ENCODE measurements at regions not wholly inside any gene's neighbourhood (a gene's known extent, or its start where the extent isn't known, plus 50 kb on each side); places are given as distances from the start of the nearest gene placed in this dataset.
A peak's percentile ranks its signal among the peaks of the same experiment; 100 is the strongest.
"Not testable (repeated sequence)": the region's sequence is repeated elsewhere in the genome, so short reads cannot be mapped to it uniquely, and the experiment has no call there.

DNA sequence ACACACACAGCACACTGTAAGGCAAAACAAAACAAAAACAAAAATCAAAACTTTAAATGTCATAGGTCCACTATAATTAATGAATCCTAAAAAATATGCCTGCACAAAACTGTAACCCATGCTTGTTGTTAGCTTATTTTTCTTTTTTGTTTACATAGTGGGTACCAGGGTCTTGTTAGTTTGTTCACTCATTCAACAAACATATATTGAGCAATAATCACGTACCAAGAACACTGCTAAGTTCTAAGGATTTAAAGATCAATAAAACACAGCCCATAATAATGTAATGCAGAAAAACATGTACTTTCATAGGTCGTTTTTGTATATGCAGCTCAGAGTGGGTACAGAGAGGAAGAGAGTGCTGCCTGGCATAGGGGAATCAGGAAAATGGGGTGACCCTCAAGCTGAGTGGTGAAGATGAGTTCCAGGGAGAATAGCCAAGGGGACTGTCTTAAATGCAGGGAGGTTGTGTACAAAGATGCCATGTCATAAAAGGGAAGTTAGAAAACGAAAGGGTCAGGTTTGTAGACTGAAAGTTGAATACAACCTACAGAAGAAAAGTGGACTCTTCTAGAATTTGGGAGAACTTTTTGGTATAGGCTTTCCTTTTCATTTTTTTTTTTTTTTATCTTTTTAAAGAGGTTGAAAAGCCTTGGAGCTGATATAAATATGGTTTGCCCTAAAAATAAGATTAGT, 113.3 kb upstream of the TBX18 start:
- no peak for TF ChIP-seq POLR2A (IDR thresholded peaks at IDR 0.05; ENCODE audit: low read depth, low read length)
- no peak for FAIRE-seq
- no peak for DNase-seq (ENCODE audit: insufficient read length, low spot score)

DNA sequence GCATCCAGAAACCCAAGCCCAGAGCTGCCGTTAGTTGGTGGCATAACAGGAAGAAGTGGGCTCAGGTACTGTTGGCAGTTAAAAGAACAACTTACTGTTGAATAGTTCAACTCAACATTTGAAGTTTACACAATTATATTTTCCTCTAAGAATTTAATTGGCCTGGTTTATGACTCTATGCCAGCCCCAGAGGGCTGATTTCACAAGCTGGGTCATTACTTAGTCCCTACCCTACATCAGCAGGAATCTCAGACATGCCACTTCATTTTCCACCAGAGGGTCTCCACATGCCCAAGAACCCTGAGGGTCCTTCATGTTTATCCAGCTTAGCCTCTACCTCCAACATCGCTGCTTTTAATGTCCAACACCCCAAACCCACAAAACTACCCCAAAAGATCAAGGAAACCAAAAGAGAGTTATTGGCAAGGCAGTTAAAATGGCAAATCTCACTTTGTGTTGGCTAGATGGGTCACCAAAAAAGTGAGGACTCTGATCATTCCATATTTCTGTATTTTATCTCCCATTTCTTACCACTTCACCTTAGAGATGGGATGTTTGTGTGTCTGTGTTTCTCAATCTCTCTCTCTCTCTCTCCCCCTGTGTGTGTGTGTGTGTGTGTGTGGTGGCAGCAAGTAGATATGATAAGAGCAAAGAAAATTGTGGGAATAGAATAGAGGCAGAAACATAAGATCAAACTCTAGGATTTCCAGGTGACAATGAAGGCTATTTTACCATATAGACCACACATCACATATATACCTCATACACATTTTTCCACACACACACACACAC, 112.5 kb upstream of the TBX18 start:
- DNase-seq (ENCODE audit: insufficient read length, low spot score) (no peak), FAIRE-seq (no peak)
- no peak for TF ChIP-seq POLR2A (IDR thresholded peaks at IDR 0.05; ENCODE audit: low read depth, low read length)

DNA sequence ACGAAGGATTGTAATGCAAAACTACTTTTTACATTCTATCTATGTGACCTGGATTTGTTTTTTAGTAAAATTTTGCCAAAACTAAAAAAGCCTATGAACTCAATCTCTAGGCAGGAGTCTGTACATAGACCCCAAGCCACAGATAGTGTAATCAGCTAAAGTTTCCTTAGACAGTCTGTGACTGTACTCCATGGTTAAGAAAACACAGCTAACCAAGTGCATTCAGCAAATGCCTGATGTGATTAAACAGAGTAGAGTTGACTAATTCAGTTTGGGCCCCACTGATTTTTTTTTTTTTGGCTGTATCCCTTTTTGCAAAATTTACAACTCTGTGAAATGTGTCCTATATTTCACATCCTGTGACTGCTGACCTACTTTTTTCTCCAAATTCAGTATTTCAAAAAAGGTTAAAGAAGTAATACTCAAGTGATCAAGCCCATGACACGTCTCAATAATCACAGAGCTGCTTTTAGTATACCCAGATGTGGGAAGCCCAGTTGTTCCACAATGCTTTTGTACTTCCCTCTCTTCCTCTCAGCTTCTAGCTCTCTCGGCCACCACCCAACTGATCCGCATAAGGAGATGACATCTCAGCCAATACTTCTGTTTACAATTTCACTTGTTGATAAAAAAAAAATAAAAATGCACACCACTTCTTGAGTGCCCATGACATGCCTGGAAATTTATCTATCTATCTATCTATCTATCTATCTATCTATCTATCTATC, 108.8 kb upstream of the TBX18 start:
- DNase-seq (ENCODE audit: insufficient read length, low spot score) (no peak), FAIRE-seq (no peak)
- no peak for TF ChIP-seq POLR2A (IDR thresholded peaks at IDR 0.05; ENCODE audit: low read depth, low read length)

- FAIRE-seq = peak; percentile 84
- no peak for TF ChIP-seq POLR2A (IDR thresholded peaks at IDR 0.05; ENCODE audit: low read depth, low read length)
- no peak for DNase-seq (ENCODE audit: insufficient read length, low spot score)
These were observed 107.5 kb upstream of the TBX18 start for GRCh38 chr6:84871925-84872324.

DNA sequence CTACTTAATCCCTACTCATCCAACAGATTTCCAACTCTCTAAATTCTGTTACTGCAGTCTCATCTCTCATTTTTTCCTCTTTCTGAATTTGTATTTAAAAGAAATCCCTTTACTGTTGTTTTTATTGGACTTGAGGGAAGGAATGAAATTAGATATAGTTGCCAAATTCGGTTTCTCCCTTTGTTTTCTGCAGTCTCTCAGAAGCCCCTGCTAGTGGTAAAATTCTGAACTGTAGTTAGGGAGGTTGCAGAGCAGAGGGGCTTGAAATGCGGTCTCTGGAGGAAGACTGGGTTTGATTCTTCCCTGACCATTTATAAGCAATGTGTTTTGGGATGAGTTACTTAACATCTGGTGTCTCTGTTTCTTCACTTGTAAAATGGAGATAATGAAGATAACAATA, 106.3 kb upstream of the TBX18 start:
- DNase-seq (ENCODE audit: insufficient read length, low spot score) = no peak
- no peak for TF ChIP-seq POLR2A (IDR thresholded peaks at IDR 0.05; ENCODE audit: low read depth, low read length)
- FAIRE-seq = no peak

DNA sequence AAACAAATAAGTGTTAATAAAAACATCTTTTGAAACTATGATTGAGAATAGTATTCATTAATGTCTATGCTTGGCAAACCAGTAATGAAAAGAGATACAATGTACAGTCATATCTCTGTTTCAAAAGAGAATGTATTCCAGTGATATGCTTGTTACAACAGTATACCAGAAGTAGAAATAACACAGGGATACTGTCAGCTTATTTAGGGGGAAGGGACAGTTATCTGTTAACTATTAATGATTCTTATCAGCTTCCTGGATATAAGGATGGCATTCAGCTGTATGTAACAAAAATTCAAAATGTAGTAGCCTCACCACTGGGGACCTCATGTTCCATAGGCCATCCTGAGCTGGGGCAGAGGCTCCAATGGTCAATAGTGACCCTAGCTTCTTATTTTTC, 103.8 kb upstream of the TBX18 start:
- no peak for FAIRE-seq
- DNase-seq (ENCODE audit: insufficient read length, low spot score) = no peak
- TF ChIP-seq POLR2A (IDR thresholded peaks at IDR 0.05; ENCODE audit: low read depth, low read length) = no peak

GRCh38 chr6:84867521-84867920, 103.1 kb upstream of the TBX18 start:
- no peak for TF ChIP-seq POLR2A (IDR thresholded peaks at IDR 0.05; ENCODE audit: low read depth, low read length)
- FAIRE-seq (peak; percentile 70), DNase-seq (ENCODE audit: insufficient read length, low spot score) (no peak)

GRCh38 chr6:84866715-84867114, 102.3 kb upstream of the TBX18 start:
- no peak for DNase-seq (ENCODE audit: insufficient read length, low spot score)
- peak; percentile 15 for FAIRE-seq
- no peak for TF ChIP-seq POLR2A (IDR thresholded peaks at IDR 0.05; ENCODE audit: low read depth, low read length)

- not testable (repeated sequence) for FAIRE-seq; DNase-seq (ENCODE audit: insufficient read length, low spot score)
These were observed 101.0 kb upstream of the TBX18 start for GRCh38 chr6:84865372-84865771.

DNA sequence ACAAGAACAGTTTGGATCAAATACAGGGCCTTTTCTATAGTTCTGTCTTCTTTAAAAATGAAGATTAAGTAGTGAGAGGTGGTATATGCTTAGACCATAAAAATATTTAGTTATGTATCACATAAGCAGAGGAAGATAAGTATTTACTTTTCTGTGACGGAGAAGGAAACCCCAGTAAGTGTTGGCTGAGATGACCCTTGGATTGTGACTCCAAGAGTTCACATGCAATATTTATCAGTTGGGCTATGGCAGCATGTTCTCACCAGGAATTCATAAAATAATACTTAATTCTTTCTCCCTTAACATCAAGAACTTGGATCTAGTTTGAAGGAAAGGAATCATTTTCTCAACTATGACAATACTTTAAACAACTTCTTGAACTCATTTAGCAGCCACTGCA, 98.4 kb upstream of the TBX18 start:
- no peak for TF ChIP-seq POLR2A (IDR thresholded peaks at IDR 0.05; ENCODE audit: low read depth, low read length)
- FAIRE-seq (no peak), DNase-seq (ENCODE audit: insufficient read length, low spot score) (no peak)

DNA sequence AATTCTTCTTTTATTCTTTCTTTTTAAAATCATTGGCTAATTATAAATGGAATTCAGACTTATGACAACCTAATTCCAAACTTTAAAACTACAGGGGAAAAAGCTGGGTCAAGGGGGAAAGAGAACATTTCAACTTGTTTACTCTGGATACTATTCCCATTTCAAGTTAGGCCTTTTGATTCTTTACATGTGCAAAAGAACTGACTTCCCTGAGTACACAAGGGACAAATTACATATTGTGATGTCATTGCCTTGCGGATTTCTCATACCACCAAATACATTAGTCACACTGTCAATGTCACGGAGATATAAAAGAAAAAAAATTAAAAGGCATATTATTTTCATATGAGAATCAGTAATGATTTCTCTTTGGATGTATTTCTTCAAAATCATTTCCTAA, 96.5 kb upstream of the TBX18 start:
- DNase-seq (ENCODE audit: insufficient read length, low spot score) (no peak), FAIRE-seq (no peak)
- no peak for TF ChIP-seq POLR2A (IDR thresholded peaks at IDR 0.05; ENCODE audit: low read depth, low read length)

DNA sequence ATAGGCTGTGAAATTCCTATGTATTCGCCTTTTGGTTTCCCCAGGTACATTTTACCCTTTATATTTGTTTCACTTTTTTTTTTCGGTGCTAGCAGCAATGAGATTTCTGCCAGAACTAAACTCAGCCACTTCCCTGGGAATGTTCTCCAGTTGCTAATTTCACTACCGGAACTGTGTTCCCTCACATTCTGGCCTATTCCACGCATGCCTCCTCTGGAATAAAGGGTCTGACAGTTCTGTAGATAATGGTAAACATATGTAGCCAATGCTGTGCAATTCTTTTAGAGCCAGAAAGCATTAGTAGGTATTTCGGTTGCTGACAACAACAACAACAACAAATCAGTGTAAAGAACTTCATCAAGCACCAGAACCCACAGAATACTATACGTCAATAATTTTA, 96.1 kb upstream of the TBX18 start:
- TF ChIP-seq POLR2A (IDR thresholded peaks at IDR 0.05; ENCODE audit: low read depth, low read length) = no peak
- DNase-seq (ENCODE audit: insufficient read length, low spot score) (no peak), FAIRE-seq (no peak)

- no peak for TF ChIP-seq POLR2A (IDR thresholded peaks at IDR 0.05; ENCODE audit: low read depth, low read length)
- DNase-seq (ENCODE audit: insufficient read length, low spot score) = no peak
- FAIRE-seq = no peak
These were observed 90.5 kb upstream of the TBX18 start for GRCh38 chr6:84854811-84855400.

DNA sequence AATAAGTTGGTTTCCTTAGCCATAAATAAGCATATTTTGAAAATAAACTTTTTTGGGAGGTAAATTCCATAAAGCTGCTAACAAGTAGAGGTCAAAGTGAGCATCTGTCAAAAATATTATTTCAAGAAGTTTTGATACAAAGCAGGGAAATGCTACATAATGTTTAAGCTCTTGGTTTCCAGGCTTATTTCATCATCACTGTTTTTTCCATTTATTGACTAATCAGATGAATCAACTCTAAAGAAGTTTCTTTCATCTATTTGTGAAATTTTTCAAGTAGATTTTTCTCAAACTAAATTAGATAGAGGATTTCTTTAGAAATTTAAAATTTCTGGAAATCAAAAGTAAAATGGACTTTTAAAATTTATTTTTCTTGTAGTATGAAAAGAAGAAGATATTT, 89.5 kb upstream of the TBX18 start:
- no peak for DNase-seq (ENCODE audit: insufficient read length, low spot score)
- FAIRE-seq = no peak
- TF ChIP-seq POLR2A (IDR thresholded peaks at IDR 0.05; ENCODE audit: low read depth, low read length) = no peak

Data from H54 (cell line).